GM18520 (cell line): ENCODE measurements at regions not wholly inside any gene's neighbourhood (a gene's known extent, or its start where the extent isn't known, plus 50 kb on each side); places are given as distances from the start of the nearest gene placed in this dataset.

Experiments used
- ATAC-seq: cut with Tn5 transposase; IDR thresholded peaks from one replicate; pipeline ENCODE4 v1.9.1; 2021; ENCODE audit not compliant: unreplicated experiment

- no peak for ATAC-seq
These were observed 53.5 kb upstream of the FAM9B start for GRCh38 chrX:9087271-9088040.

- ATAC-seq: no peak
These were observed 55.0 kb upstream of the FAM9B start for GRCh38 chrX:9088896-9089295.

GRCh38 chrX:9090766-9091165 is 56.8 kb upstream of the FAM9B start:
- no peak for ATAC-seq

- ATAC-seq: no peak
These were observed 57.3 kb upstream of the FAM9B start for GRCh38 chrX:9091258-9091657.

- no peak for ATAC-seq
These were observed 69.0 kb upstream of the FAM9B start for GRCh38 chrX:9102956-9103355.

GRCh38 chrX:9108054-9108453 is 74.1 kb upstream of the FAM9B start:
- no peak for ATAC-seq

GRCh38 chrX:9110808-9111207 is 76.9 kb upstream of the FAM9B start:
- ATAC-seq: no peak

GRCh38 chrX:9114245-9114644 is 80.3 kb upstream of the FAM9B start:
- no peak for ATAC-seq

- ATAC-seq: no peak
These were observed 83.9 kb upstream of the FAM9B start for GRCh38 chrX:9117851-9118250.

GRCh38 chrX:9122519-9123245 is 88.8 kb upstream of the FAM9B start:
- ATAC-seq: no peak

- ATAC-seq: no peak
These were observed 94.1 kb upstream of the FAM9B start for GRCh38 chrX:9127986-9128385.

GRCh38 chrX:9130031-9130430 is 96.1 kb upstream of the FAM9B start:
- no peak for ATAC-seq

- no peak for ATAC-seq
These were observed 97.1 kb upstream of the FAM9B start for GRCh38 chrX:9131066-9131465.

GRCh38 chrX:9132036-9132638 is 98.2 kb upstream of the FAM9B start:
- no peak for ATAC-seq

GRCh38 chrX:9133426-9133825 is 99.5 kb upstream of the FAM9B start:
- ATAC-seq: no peak

- ATAC-seq: no peak
These were observed 100.4 kb upstream of the FAM9B start for GRCh38 chrX:9134366-9134765.

- no peak for ATAC-seq
These were observed 102.1 kb upstream of the FAM9B start for GRCh38 chrX:9135901-9136510.

GRCh38 chrX:9137152-9137551 is 103.2 kb upstream of the FAM9B start:
- ATAC-seq: no peak

GRCh38 chrX:9141496-9141895 is 107.6 kb upstream of the FAM9B start:
- ATAC-seq: no peak

GRCh38 chrX:9144701-9145241 is 110.8 kb upstream of the FAM9B start:
- ATAC-seq: no peak

GRCh38 chrX:9146657-9147056 is 112.7 kb upstream of the FAM9B start:
- no peak for ATAC-seq
